NT2/D1 (cell line): ENCODE measurements at regions not wholly inside any gene's neighbourhood (a gene's known extent, or its start where the extent isn't known, plus 50 kb on each side); places are given as distances from the start of the nearest gene placed in this dataset.

Experiments
- DNase-seq: peaks from one replicate; pipeline ENCODE4 v3.0.0-alpha.2; 2011; ENCODE audit warnings: low read depth, low spot score
- H3K27me3 ChIP-seq: 2 replicates; pipeline ENCODE4 v1.6.0; 2011; ENCODE audit warnings: mild to moderate bottlenecking; ENCODE audit not compliant: insufficient read length, insufficient read depth
- H3K36me3 ChIP-seq: 2 replicates; pipeline ENCODE4 v1.6.1; 2011; ENCODE audit warnings: mild to moderate bottlenecking, low read length, mixed read lengths; ENCODE audit not compliant: insufficient read depth, insufficient read length
- H3K4me1 ChIP-seq: 2 replicates; pipeline ENCODE4 v1.5.1; 2011; ENCODE audit not compliant: insufficient read depth, insufficient read length
- H3K4me3 ChIP-seq: 2 replicates; pipeline ENCODE4 v1.5.1; 2011; ENCODE audit warnings: low read depth; ENCODE audit not compliant: insufficient read length
- H3K9ac ChIP-seq: 2 replicates; pipeline ENCODE4 v1.6.0; 2011; ENCODE audit warnings: low read depth; ENCODE audit not compliant: insufficient read length
- H3K9me3 ChIP-seq: 2 replicates; pipeline ENCODE4 v1.5.1; 2011; ENCODE audit warnings: mild to moderate bottlenecking, low read length; ENCODE audit not compliant: insufficient read depth
- SUZ12 ChIP-seq: IDR thresholded peaks from 2 replicates; pipeline ENCODE4 v1.6.1; 2011; ENCODE audit not compliant: insufficient read length, insufficient read depth; ENCODE audit errors: extremely low read depth
- YY1 ChIP-seq: IDR thresholded peaks from 2 replicates; pipeline ENCODE4 v1.6.1; 2011; ENCODE audit not compliant: insufficient read length, insufficient read depth
- ZNF274 ChIP-seq: IDR thresholded peaks from 2 replicates; pipeline ENCODE4 v1.6.1; 2011; ENCODE audit warnings: mild to moderate bottlenecking, low read depth, low read length

- Histone ChIP-seq H3K27me3 (no peaks in the 10 kb centered on the region), H3K4me1 (peaks cover 3% of the 10 kb centered on the region), H3K9ac (no peak overlapping the region), H3K36me3 (no peaks in the 10 kb centered on the region), H3K9me3 (peaks cover 10% of the 10 kb centered on the region; the same call in 1 of the 2 replicates), H3K4me3 (no peak overlapping the region)
- DNase-seq, result no peak
- TF ChIP-seq SUZ12, result no peak
- TF ChIP-seq ZNF274, result no peak
- TF ChIP-seq YY1, result no peak
These were observed 122.5 kb downstream of the DICER1 start for GRCh38 chr14:95034788-95035187.

GRCh38 chr14:95033682-95034632 lies 123.4 kb downstream of the DICER1 start:
- TF ChIP-seq SUZ12 (no peak), YY1 (no peak), ZNF274 (no peak)
- peaks cover 3% of the 10 kb centered on the region for H3K4me1 ChIP-seq
- no peaks in the 10 kb centered on the region for H3K36me3 ChIP-seq
- no peak for DNase-seq
- H3K9me3 ChIP-seq, result peaks cover 10% of the 10 kb centered on the region; the same call in 1 of the 2 replicates
- no peak overlapping the region for H3K4me3 ChIP-seq
- no peaks in the 10 kb centered on the region for H3K27me3 ChIP-seq
- H3K9ac ChIP-seq, result no peak overlapping the region

- TF ChIP-seq SUZ12 (no peak), YY1 (no peak), ZNF274 (no peak)
- Histone ChIP-seq H3K9ac (no peak overlapping the region), H3K27me3 (no peaks in the 10 kb centered on the region), H3K9me3 (peaks cover 10% of the 10 kb centered on the region; the same call in 1 of the 2 replicates), H3K4me3 (no peak overlapping the region), H3K36me3 (no peaks in the 10 kb centered on the region), H3K4me1 (peaks cover 3% of the 10 kb centered on the region)
- no peak for DNase-seq
These were observed 124.3 kb downstream of the DICER1 start for GRCh38 chr14:95033031-95033430.

GRCh38 chr14:95026851-95027463 lies 130.4 kb downstream of the DICER1 start:
- Histone ChIP-seq H3K9ac (no peak overlapping the region), H3K27me3 (no peaks in the 10 kb centered on the region), H3K36me3 (no peaks in the 10 kb centered on the region), H3K4me1 (no peaks in the 10 kb centered on the region), H3K4me3 (no peak overlapping the region), H3K9me3 (no peaks in the 10 kb centered on the region)
- no peak for DNase-seq
- TF ChIP-seq ZNF274, result no peak
- TF ChIP-seq YY1, result no peak
- TF ChIP-seq SUZ12, result no peak

GRCh38 chr14:95025941-95026340 lies 131.4 kb downstream of the DICER1 start:
- Histone ChIP-seq H3K9ac (no peak overlapping the region), H3K4me3 (no peak overlapping the region), H3K9me3 (no peaks in the 10 kb centered on the region), H3K36me3 (no peaks in the 10 kb centered on the region), H3K27me3 (no peaks in the 10 kb centered on the region), H3K4me1 (no peaks in the 10 kb centered on the region)
- TF ChIP-seq ZNF274, result no peak
- no peak for TF ChIP-seq YY1
- TF ChIP-seq SUZ12, result no peak
- no peak for DNase-seq

- Histone ChIP-seq H3K27me3 (no peaks in the 10 kb centered on the region), H3K4me3 (no peak overlapping the region), H3K4me1 (no peaks in the 10 kb centered on the region), H3K36me3 (no peaks in the 10 kb centered on the region), H3K9me3 (no peaks in the 10 kb centered on the region), H3K9ac (no peak overlapping the region)
- no peak for DNase-seq
- TF ChIP-seq YY1 (no peak), SUZ12 (no peak), ZNF274 (no peak)
These were observed 132.1 kb downstream of the DICER1 start for GRCh38 chr14:95025218-95025617.

GRCh38 chr14:95024380-95024779 lies 132.9 kb downstream of the DICER1 start:
- H3K36me3 ChIP-seq, result no peaks in the 10 kb centered on the region
- H3K9me3 ChIP-seq, result no peaks in the 10 kb centered on the region
- H3K9ac ChIP-seq, result no peak overlapping the region
- TF ChIP-seq ZNF274 (no peak), SUZ12 (no peak), YY1 (no peak)
- H3K4me1 ChIP-seq, result no peaks in the 10 kb centered on the region
- H3K27me3 ChIP-seq, result no peaks in the 10 kb centered on the region
- no peak overlapping the region for H3K4me3 ChIP-seq
- DNase-seq, result no peak
